GM21390 (cell line): ENCODE measurements at regions not wholly inside any gene's neighbourhood (a gene's known extent, or its start where the extent isn't known, plus 50 kb on each side); places are given as distances from the start of the nearest gene placed in this dataset.

Experiments used
- ATAC-seq: cut with Tn5 transposase; IDR thresholded peaks from one replicate; pipeline ENCODE4 v1.9.1; 2021; ENCODE audit not compliant: unreplicated experiment

DNA sequence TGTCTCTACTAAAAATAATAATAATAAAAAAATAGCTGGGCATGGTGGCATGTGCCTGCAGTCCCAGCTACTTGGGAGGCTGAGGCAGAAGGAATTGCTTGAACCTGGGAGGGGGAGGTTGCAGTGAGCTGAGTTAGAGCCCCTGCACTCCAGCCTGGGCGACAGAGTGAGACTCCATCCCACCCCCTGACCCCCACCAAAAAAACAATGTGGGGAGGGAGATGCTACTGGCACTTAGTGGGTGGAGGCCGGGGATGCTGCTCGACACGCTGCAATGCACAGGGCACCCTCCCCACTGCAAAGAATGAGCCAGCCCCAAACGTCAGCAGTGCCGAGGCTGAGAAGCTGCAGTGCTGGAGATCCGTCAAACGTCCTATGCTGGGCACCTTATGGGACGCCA lies 77.5 kb upstream of the MAP1LC3B2 start:
- ATAC-seq: no peak

DNA sequence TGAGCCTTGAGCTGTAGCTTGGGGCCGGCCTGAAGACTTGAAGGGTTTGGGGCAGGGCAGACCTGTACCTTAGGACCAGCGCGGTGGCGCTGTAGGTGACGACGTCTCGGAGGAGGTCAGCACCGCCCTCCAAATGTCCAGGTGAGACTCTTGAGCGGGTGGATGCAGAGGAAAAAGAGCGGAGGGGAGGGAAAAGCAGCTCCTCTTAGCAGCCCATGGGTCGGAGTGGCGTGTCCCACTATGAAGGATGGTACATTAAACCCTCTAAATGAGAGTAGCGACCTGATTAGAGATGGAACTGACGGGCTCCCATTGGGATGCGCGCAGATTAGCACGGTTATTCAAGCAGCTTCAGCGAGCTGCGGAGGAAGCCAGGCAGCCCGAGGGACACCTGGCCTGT lies 77.0 kb upstream of the MAP1LC3B2 start:
- ATAC-seq: no peak

DNA sequence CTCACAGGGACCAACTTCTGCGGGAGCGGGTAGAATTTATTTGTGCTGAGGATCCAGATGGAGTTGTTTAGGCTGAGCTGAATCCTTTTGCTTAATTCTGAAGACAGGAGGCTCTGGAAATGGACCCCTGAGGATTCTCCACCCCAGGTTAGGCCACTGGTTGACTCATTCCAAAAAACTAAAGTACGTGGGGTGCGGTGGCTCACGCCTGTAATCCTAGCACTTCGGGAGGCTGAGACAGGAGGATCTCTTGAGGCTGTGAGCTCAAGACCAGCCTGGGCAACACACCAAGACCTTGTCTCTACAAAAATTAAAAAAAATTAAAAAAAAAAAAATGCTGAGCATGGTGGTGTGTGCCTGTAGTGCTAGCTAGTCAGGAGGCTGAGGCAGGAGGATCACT lies 76.3 kb upstream of the MAP1LC3B2 start:
- ATAC-seq: no peak

GRCh38 chr12:116483959-116484750 lies 75.0 kb upstream of the MAP1LC3B2 start:
- no peak for ATAC-seq

- ATAC-seq: no peak
These were observed 74.4 kb upstream of the MAP1LC3B2 start for GRCh38 chr12:116484807-116485206.

DNA sequence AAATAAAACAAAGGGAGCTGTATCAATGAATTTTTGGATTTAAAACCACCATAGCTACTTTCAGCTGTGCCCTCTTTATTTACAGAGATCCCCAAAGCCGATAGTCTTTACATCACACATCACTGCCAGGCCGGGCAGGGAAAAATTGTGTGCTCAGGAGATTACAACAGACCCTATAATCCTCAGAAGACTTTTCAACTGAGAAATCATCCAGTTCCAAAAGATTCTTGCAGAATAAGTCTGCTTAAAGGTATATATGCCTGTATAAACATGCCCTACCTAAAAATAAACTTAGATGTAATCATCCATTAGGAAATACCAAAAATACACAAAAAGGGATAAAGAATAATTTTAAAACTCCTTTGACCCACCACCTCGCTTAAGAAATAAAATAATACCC lies 70.1 kb upstream of the MAP1LC3B2 start:
- no peak for ATAC-seq

DNA sequence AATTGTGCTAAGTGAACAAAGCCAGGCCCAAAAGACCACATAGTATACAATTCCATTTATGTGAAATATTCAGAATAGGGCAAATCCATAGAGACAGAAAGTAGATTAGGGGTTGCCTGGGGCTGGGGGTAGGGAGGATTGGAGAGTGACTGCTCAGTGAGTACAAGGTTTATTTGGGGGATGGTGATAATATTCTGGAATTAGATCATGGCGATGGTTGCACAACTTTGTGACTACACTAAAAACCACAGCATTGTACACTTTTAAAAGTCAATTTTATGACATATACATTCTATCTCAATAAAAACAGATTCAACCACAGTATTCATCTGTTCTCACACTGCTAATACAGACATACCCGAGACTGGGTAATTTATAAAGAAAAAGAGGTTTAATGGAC lies 68.7 kb upstream of the MAP1LC3B2 start:
- no peak for ATAC-seq

DNA sequence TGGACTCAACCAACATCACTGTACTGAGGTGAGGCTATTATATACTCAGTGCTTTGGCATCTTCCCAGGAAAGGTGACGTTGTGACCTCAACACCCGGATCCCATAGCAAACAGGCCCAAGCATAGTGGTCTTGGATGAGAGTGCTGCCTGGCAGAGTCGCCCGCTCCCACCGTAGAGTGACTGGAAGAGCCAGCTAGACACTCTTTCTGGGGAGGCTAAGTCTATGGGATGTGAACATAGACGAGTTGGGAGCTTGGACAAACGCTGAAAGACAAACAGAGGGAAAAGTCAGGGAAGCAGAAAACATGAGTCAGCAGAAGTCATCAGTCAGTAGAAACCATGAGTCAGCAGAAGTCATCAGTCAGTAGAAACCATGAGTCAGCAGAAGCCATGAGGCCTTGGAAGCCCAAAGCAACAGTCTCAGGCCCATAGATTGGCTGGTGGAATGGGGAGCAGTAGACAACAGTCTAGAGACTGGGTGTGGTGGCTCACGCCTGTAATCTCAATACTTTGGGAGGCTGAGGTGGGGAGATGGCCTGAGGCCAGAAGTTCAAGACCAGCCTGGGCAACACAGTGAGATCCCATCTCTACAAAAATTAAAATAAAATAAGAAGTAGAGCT lies 66.4 kb upstream of the MAP1LC3B2 start:
- ATAC-seq: no peak

- no peak for ATAC-seq
These were observed 63.9 kb upstream of the MAP1LC3B2 start for GRCh38 chr12:116495260-116495659.

DNA sequence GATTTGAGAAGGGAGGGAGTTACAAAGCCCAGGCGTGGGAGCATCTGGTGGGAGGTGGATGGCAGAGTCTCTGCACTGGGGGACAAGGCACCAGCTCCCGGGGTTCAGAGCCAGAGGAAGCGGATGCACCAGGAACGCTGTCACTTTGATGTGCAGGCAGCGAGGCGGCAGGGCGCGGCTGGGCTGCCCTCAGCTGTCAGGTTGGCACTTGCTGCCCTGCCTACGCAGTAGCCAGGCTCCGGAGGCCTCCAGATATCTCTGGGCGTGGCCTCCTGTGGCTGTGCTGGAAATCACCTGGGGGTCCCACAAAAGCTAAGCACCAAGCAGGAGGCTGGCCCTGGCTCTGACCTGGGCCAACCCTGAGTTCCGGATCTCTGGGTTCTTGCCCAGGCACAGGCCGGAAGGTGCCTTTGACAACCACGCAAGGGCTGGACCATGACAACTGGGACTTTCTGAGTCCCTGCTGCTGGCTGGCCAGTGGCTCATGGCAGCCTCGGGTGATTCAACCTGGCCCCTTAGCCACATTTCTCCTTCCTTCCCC lies 62.1 kb upstream of the MAP1LC3B2 start:
- ATAC-seq: no peak

GRCh38 chr12:116498471-116498870 lies 60.7 kb upstream of the MAP1LC3B2 start:
- ATAC-seq: no peak

- no peak for ATAC-seq
These were observed 56.9 kb upstream of the MAP1LC3B2 start for GRCh38 chr12:116502141-116502725.

DNA sequence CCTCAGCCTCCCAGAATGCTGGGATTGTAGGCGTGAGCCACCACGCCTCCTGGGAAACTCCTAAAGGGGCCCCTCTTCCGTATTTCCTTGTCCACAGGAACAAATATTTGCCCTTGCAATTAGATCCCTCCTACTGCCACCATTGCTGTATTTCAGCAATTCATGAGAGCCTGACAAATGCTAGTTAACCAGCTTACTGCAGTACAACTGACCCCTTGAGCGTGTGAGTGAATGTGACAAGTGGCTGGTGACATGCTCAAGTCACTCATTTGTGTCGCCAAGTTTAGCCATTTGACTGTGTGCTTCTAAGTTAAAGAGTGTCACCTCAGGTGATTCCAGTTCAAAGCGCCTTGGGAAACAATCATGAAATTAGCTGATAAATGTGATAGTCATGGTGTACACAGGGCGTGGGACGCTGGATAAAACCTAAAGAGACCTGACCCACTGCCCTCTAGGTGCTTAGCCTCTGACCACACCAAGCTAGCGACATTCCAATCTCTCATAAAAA lies 56.1 kb upstream of the MAP1LC3B2 start:
- no peak for ATAC-seq

DNA sequence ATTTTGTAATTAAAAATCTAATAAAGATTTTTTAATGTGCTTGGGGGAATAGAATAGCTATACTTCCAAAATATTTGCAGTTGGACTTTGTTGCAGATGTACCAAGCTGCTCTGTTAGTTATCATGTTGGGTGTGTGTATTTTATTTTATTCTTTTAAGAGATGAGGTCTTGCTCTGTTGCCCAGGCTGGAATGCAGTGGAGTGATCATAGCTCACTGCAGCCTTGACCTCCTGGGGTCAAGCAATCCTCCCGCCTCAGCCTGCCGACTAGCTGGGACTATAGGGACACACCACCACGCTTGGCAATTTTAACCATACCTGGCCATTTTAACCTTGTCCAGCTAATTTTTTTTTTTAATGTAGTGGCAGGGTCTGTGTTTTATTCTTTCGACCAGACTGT lies 54.7 kb upstream of the MAP1LC3B2 start:
- ATAC-seq: no peak

GRCh38 chr12:116506697-116507064 lies 52.5 kb upstream of the MAP1LC3B2 start:
- no peak for ATAC-seq

GRCh38 chr12:116508145-116509121 lies 50.7 kb upstream of the MAP1LC3B2 start:
- ATAC-seq: no peak
